CD1c-positive myeloid dendritic cell (primary cell): ENCODE measurements at regions not wholly inside any gene's neighbourhood (a gene's known extent, or its start where the extent isn't known, plus 50 kb on each side); places are given as distances from the start of the nearest gene placed in this dataset.

Experiments used
- DNase-seq: peaks from one replicate; pipeline ENCODE4 v3.0.0-alpha.2; 2016; ENCODE audit errors: extremely low spot score

- no peak for DNase-seq
Measured at GRCh38 chr12:127340381-127340780, 926.6 kb upstream of the TMEM132C start.

- no peak for DNase-seq
Measured at GRCh38 chr12:127342861-127343260, 924.1 kb upstream of the TMEM132C start.

GRCh38 chr12:127343940-127344339, 923.0 kb upstream of the TMEM132C start:
- DNase-seq: no peak

GRCh38 chr12:127351481-127352010, 915.4 kb upstream of the TMEM132C start:
- DNase-seq: no peak

- no peak for DNase-seq
Measured at GRCh38 chr12:127355061-127355841, 911.7 kb upstream of the TMEM132C start.

GRCh38 chr12:127358888-127359287, 908.1 kb upstream of the TMEM132C start:
- DNase-seq: no peak

GRCh38 chr12:127360580-127360979, 906.4 kb upstream of the TMEM132C start:
- no peak for DNase-seq

GRCh38 chr12:127362121-127362520, 904.8 kb upstream of the TMEM132C start:
- DNase-seq: no peak

GRCh38 chr12:127363392-127363791, 903.6 kb upstream of the TMEM132C start:
- no peak for DNase-seq

GRCh38 chr12:127373559-127373958, 893.4 kb upstream of the TMEM132C start:
- DNase-seq: no peak

GRCh38 chr12:127374447-127374846, 892.5 kb upstream of the TMEM132C start:
- DNase-seq: no peak

- DNase-seq: peak; percentile 7
Measured at GRCh38 chr12:127381043-127381668, 885.8 kb upstream of the TMEM132C start.

- DNase-seq: no peak
Measured at GRCh38 chr12:127381681-127382080, 885.3 kb upstream of the TMEM132C start.

GRCh38 chr12:127383281-127383680, 883.7 kb upstream of the TMEM132C start:
- DNase-seq: no peak

GRCh38 chr12:127386723-127387122, 880.2 kb upstream of the TMEM132C start:
- no peak for DNase-seq

GRCh38 chr12:127388985-127389384, 878.0 kb upstream of the TMEM132C start:
- no peak for DNase-seq

- DNase-seq: no peak
Measured at GRCh38 chr12:127389923-127390322, 877.0 kb upstream of the TMEM132C start.

- DNase-seq: no peak
Measured at GRCh38 chr12:127393465-127393864, 873.5 kb upstream of the TMEM132C start.

- no peak for DNase-seq
Measured at GRCh38 chr12:127393896-127394295, 873.1 kb upstream of the TMEM132C start.

- no peak for DNase-seq
Measured at GRCh38 chr12:127396734-127397133, 870.2 kb upstream of the TMEM132C start.

GRCh38 chr12:127398016-127398710, 868.8 kb upstream of the TMEM132C start:
- no peak for DNase-seq

GRCh38 chr12:127399451-127399850, 867.5 kb upstream of the TMEM132C start:
- no peak for DNase-seq

GRCh38 chr12:127400221-127400620, 866.7 kb upstream of the TMEM132C start:
- no peak for DNase-seq
